ENCODE measurements at regions not wholly inside any gene's neighbourhood (a gene's known extent, or its start where the extent isn't known, plus 50 kb on each side); places are given as distances from the start of the nearest gene placed in this dataset.

DNA sequence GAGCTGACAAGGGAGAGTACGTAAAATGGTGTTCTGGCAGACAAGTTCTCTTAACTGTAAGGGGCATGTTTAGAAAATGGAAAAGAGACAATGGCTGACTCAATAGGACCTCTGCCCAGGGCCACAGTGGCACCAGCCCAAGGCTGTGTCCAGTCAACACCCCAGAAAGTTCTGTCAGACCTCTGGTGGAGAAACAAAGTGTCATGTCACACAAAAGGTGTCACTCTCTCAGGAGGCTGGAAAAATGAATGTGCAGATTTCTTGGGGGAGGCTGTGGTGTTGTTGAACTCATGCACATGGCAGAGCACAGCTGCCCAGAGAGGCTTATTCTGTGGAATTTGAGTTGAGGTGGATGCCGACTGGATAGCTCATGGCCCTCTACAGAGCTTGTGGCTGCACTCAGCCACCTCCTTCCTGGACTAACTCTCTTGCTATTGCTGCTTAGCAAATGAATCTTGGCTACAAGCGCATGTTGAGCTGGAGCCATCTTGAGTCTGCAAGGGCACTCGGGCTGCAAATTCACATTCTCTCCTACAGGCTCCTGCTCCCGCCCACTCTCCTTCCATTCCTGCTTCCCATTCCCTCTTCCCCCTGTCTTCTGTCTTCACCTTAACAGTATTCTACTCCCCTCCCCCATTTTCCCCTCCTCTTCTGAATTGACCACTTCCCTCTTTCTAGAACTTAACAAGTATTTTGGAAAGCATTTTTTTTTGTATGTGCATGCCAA, 55.8 kb upstream of the SLC7A14 start:
- Histone ChIP-seq H3K36me3 (replicated peaks; ENCODE audit: insufficient read depth, low read length) (no peaks in the 10 kb centered on the region), H3K9me2 (replicated peaks; ENCODE audit: insufficient read depth, low read length) (no peaks in the 10 kb centered on the region), H3K27ac (ENCODE audit: low read length) (no peak overlapping the region), H3F3A (ENCODE audit: insufficient read depth, low read length) (no peaks in the 10 kb centered on the region), H3K79me2 (ENCODE audit: low read length) (no peaks in the 10 kb centered on the region), H3K9me3 (replicated peaks; ENCODE audit: insufficient read depth, low read length) (no peaks in the 10 kb centered on the region), H2AFZ (ENCODE audit: low read length) (no peak overlapping the region), H3K27me3 (replicated peaks; ENCODE audit: insufficient read depth, low read length) (no peaks in the 10 kb centered on the region), H3K4me2 (ENCODE audit: low read depth, low read length) (no peak overlapping the region), H4K20me1 (ENCODE audit: insufficient read depth, low read length) (no peaks in the 10 kb centered on the region), H3K9ac (ENCODE audit: low read length) (no peak overlapping the region), H3K4me1 (ENCODE audit: low read length) (no peaks in the 10 kb centered on the region), H3K4me3 (ENCODE audit: low read length) (no peak overlapping the region)
- TF ChIP-seq EZH2phosphoT487 (IDR thresholded peaks at IDR 0.05; ENCODE audit: low read length) (no peak), EZH2 (optimal IDR thresholded peaks at IDR 0.05; ENCODE audit: low read depth, low read length) (no peak)
- TF ChIP-seq, protein P1, sequence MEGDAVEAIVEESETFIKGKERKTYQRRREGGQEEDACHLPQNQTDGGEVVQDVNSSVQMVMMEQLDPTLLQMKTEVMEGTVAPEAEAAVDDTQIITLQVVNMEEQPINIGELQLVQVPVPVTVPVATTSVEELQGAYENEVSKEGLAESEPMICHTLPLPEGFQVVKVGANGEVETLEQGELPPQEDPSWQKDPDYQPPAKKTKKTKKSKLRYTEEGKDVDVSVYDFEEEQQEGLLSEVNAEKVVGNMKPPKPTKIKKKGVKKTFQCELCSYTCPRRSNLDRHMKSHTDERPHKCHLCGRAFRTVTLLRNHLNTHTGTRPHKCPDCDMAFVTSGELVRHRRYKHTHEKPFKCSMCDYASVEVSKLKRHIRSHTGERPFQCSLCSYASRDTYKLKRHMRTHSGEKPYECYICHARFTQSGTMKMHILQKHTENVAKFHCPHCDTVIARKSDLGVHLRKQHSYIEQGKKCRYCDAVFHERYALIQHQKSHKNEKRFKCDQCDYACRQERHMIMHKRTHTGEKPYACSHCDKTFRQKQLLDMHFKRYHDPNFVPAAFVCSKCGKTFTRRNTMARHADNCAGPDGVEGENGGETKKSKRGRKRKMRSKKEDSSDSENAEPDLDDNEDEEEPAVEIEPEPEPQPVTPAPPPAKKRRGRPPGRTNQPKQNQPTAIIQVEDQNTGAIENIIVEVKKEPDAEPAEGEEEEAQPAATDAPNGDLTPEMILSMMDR (IDR thresholded peaks at IDR 0.05; ENCODE audit: low read length) = no peak
- no peak for DNase-seq

DNA sequence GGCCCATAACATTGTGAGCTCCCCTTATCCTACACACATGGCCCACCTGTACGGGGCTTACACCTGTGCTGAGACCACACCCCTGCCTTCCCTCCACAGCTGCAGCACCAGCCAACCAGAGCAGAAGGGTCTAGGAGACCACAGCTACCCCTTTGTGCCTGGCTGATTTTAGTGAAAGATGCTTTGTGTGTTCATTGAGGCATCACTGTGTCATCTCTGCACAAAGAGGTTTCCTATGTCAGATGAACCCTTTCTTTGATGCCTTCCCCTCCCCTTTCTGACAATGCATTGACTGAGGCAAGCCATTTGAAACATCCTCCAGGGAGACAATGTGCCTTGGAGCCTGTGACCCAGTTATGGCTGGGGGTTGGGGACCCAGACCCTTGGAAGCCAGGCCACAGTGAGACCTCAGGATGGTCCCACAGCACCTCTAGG, 54.9 kb upstream of the SLC7A14 start:
- Histone ChIP-seq H3K4me2 (ENCODE audit: low read depth, low read length) (no peak overlapping the region), H3K9me2 (replicated peaks; ENCODE audit: insufficient read depth, low read length) (no peaks in the 10 kb centered on the region), H3K27ac (ENCODE audit: low read length) (no peak overlapping the region), H3K79me2 (ENCODE audit: low read length) (no peaks in the 10 kb centered on the region), H3K4me3 (ENCODE audit: low read length) (no peak overlapping the region), H3K4me1 (ENCODE audit: low read length) (no peaks in the 10 kb centered on the region), H3K9me3 (replicated peaks; ENCODE audit: insufficient read depth, low read length) (no peaks in the 10 kb centered on the region), H4K20me1 (ENCODE audit: insufficient read depth, low read length) (no peaks in the 10 kb centered on the region), H3F3A (ENCODE audit: insufficient read depth, low read length) (no peaks in the 10 kb centered on the region), H3K9ac (ENCODE audit: low read length) (no peak overlapping the region), H3K27me3 (replicated peaks; ENCODE audit: insufficient read depth, low read length) (no peaks in the 10 kb centered on the region), H3K36me3 (replicated peaks; ENCODE audit: insufficient read depth, low read length) (no peaks in the 10 kb centered on the region), H2AFZ (ENCODE audit: low read length) (no peak overlapping the region)
- no peak for DNase-seq
- TF ChIP-seq EZH2 (optimal IDR thresholded peaks at IDR 0.05; ENCODE audit: low read depth, low read length) (no peak), EZH2phosphoT487 (IDR thresholded peaks at IDR 0.05; ENCODE audit: low read length) (no peak)
- TF ChIP-seq, protein P1 (IDR thresholded peaks at IDR 0.05; ENCODE audit: low read length) = no peak

DNA sequence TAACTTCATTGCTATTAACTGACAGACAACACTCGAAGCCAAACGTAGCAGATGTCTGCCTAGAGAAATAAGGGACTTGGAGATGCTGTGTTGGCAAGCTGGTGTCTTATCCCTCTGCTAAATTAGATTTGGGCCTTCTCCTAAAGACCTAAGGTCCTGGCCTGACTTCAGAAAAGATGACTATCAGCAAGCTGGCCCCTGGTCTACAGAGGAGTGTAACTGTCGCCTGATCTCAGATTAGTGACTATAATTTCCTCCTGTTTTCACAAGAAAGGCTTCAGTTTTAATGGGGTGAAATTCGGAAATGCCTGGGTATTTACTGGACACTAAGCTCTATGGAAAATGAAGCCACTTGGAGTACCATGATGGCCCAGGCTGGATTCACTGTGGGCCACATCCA, 53.1 kb upstream of the SLC7A14 start:
- H3K79me2 ChIP-seq (ENCODE audit: low read length) = no peaks in the 10 kb centered on the region
- H3K9me2 ChIP-seq (replicated peaks; ENCODE audit: insufficient read depth, low read length) = no peaks in the 10 kb centered on the region
- no peak overlapping the region for H3K4me2 ChIP-seq (ENCODE audit: low read depth, low read length)
- H3K4me3 ChIP-seq (ENCODE audit: low read length) = no peak overlapping the region
- H3K27me3 ChIP-seq (replicated peaks; ENCODE audit: insufficient read depth, low read length) = peaks cover 13% of the 10 kb centered on the region
- DNase-seq = no peak
- H3K36me3 ChIP-seq (replicated peaks; ENCODE audit: insufficient read depth, low read length) = no peaks in the 10 kb centered on the region
- no peak overlapping the region for H2AFZ ChIP-seq (ENCODE audit: low read length)
- no peak overlapping the region for H3K9ac ChIP-seq (ENCODE audit: low read length)
- H3K9me3 ChIP-seq (replicated peaks; ENCODE audit: insufficient read depth, low read length) = no peaks in the 10 kb centered on the region
- TF ChIP-seq EZH2phosphoT487 (IDR thresholded peaks at IDR 0.05; ENCODE audit: low read length) (no peak), EZH2 (optimal IDR thresholded peaks at IDR 0.05; ENCODE audit: low read depth, low read length) (no peak)
- TF ChIP-seq, protein P1 (IDR thresholded peaks at IDR 0.05; ENCODE audit: low read length) = no peak
- H3F3A ChIP-seq (ENCODE audit: insufficient read depth, low read length) = no peaks in the 10 kb centered on the region
- H3K27ac ChIP-seq (ENCODE audit: low read length) = no peak overlapping the region
- H3K4me1 ChIP-seq (ENCODE audit: low read length) = no peaks in the 10 kb centered on the region
- no peaks in the 10 kb centered on the region for H4K20me1 ChIP-seq (ENCODE audit: insufficient read depth, low read length)

Data from MM.1S (cell line).